ENCODE measurements at regions not wholly inside any gene's neighbourhood (a gene's known extent, or its start where the extent isn't known, plus 50 kb on each side); places are given as distances from the start of the nearest gene placed in this dataset.

- Mint-ChIP-seq H3K27ac (no peak overlapping the region), H3K4me1 (no peaks in the 10 kb centered on the region; the same call in 1 of the 3 replicates), H3K9me3 (no peaks in the 10 kb centered on the region), H3K36me3 (ENCODE audit: low read depth) (no peaks in the 10 kb centered on the region), H3K4me3 (no peak overlapping the region), H3K27me3 (ENCODE audit: insufficient read depth, low read depth, poor library complexity) (no peaks in the 10 kb centered on the region)
- Histone ChIP-seq H3K4me3 (no peak overlapping the region), H3K4me1 (ENCODE audit: insufficient read depth) (no peaks in the 10 kb centered on the region), H3F3A (replicated peaks; ENCODE audit: low read depth) (no peaks in the 10 kb centered on the region), H4K20me1 (replicated peaks; ENCODE audit: insufficient read depth) (no peaks in the 10 kb centered on the region), H3K36me3 (ENCODE audit: insufficient read depth) (no peaks in the 10 kb centered on the region), H3K27me3 (ENCODE audit: insufficient read depth) (no peaks in the 10 kb centered on the region), H3K27ac (ENCODE audit: low read depth) (no peak overlapping the region), H3K9me2 (ENCODE audit: insufficient read depth) (no peaks in the 10 kb centered on the region), H2AFZ (no peak overlapping the region), H3K4me2 (no peak overlapping the region), H3K79me2 (replicated peaks; ENCODE audit: insufficient read depth) (no peaks in the 10 kb centered on the region)
- TF ChIP-seq ETS1 (IDR thresholded peaks at IDR 0.05) (no peak), NANOG (IDR thresholded peaks at IDR 0.05; ENCODE audit: borderline replicate concordance) (no peak), POLR2AphosphoS5 (IDR thresholded peaks at IDR 0.05; ENCODE audit: low read depth) (no peak), REST (IDR thresholded peaks at IDR 0.05; ENCODE audit: unreplicated experiment) (no peak), EZH2 (IDR thresholded peaks at IDR 0.05; ENCODE audit: low read depth, unreplicated experiment) (no peak), CREB1 (CRISPR knock-in tag; IDR thresholded peaks at IDR 0.05; ENCODE audit: low read depth) (no peak), EZH2phosphoT487 (IDR thresholded peaks at IDR 0.05; ENCODE audit: unreplicated experiment) (no peak), JUNB (IDR thresholded peaks at IDR 0.05; ENCODE audit: unreplicated experiment) (no peak), ZNF331 (CRISPR knock-in tag; IDR thresholded peaks at IDR 0.05; ENCODE audit: low read depth) (no peak), STAT1 (IDR thresholded peaks at IDR 0.05; ENCODE audit: unreplicated experiment) (no peak), ZNF114 (CRISPR knock-in tag; IDR thresholded peaks at IDR 0.05) (no peak)
- DNase-seq (ENCODE audit: low spot score) (no peak), ATAC-seq (no peak)
These were observed 283.5 kb upstream of the ZNF804A start for GRCh38 chr2:184314829-184315228.

GRCh38 chr2:184316921-184317320, 281.4 kb upstream of the ZNF804A start:
- H3K27ac Mint-ChIP-seq, result no peak overlapping the region
- ATAC-seq (no peak), DNase-seq (ENCODE audit: low spot score) (no peak)
- H3K9me3 Mint-ChIP-seq, result no peaks in the 10 kb centered on the region
- Histone ChIP-seq H3K36me3 (ENCODE audit: insufficient read depth) (no peaks in the 10 kb centered on the region), H3K4me3 (no peak overlapping the region), H2AFZ (no peak overlapping the region), H3K9me2 (ENCODE audit: insufficient read depth) (no peaks in the 10 kb centered on the region), H3K27ac (ENCODE audit: low read depth) (no peak overlapping the region), H3F3A (replicated peaks; ENCODE audit: low read depth) (no peaks in the 10 kb centered on the region), H3K4me1 (ENCODE audit: insufficient read depth) (no peaks in the 10 kb centered on the region), H3K27me3 (ENCODE audit: insufficient read depth) (no peaks in the 10 kb centered on the region), H3K79me2 (replicated peaks; ENCODE audit: insufficient read depth) (no peaks in the 10 kb centered on the region), H4K20me1 (replicated peaks; ENCODE audit: insufficient read depth) (no peaks in the 10 kb centered on the region), H3K4me2 (no peak overlapping the region)
- H3K4me3 Mint-ChIP-seq, result no peak overlapping the region
- no peaks in the 10 kb centered on the region for H3K27me3 Mint-ChIP-seq (ENCODE audit: insufficient read depth, low read depth, poor library complexity)
- no peaks in the 10 kb centered on the region; the same call in 1 of the 3 replicates for H3K4me1 Mint-ChIP-seq
- TF ChIP-seq NANOG (IDR thresholded peaks at IDR 0.05; ENCODE audit: borderline replicate concordance) (no peak), EZH2phosphoT487 (IDR thresholded peaks at IDR 0.05; ENCODE audit: unreplicated experiment) (no peak), REST (IDR thresholded peaks at IDR 0.05; ENCODE audit: unreplicated experiment) (no peak)
- H3K36me3 Mint-ChIP-seq (ENCODE audit: low read depth), result no peaks in the 10 kb centered on the region

Data from GM23338 (cell line).